Neural cell (in vitro differentiated cells): ENCODE measurements at regions not wholly inside any gene's neighbourhood (a gene's known extent, or its start where the extent isn't known, plus 50 kb on each side); places are given as distances from the start of the nearest gene placed in this dataset.

Source experiments
- H2AFZ ChIP-seq: fragments of 200-600, 300-800 bp; sonication (generic), shearing (Covaris generic); 2 replicates; pipeline ENCODE4 v1.6.0; 2014; ENCODE audit warnings: low read depth, mild to moderate bottlenecking, antibody characterized with exemption, low read length, moderate library complexity
- H3F3A ChIP-seq: fragments of 200-600 bp; shearing (Covaris generic); 2 replicates; pipeline ENCODE4 v1.6.1; 2016; ENCODE audit warnings: mild to moderate bottlenecking, moderate library complexity, mixed read lengths, antibody characterized with exemption, low read length; ENCODE audit not compliant: insufficient read depth, poor library complexity, severe bottlenecking
- H3K27ac ChIP-seq: fragments of 200-600, 300-800 bp; sonication (generic), shearing (Covaris generic); 2 replicates; pipeline ENCODE4 v1.5.1; 2014; ENCODE audit warnings: mild to moderate bottlenecking, low read length, moderate library complexity
- H3K27me3 ChIP-seq: fragments of 300-800, 200-600 bp; sonication (generic), shearing (Covaris generic); 2 replicates; pipeline ENCODE4 v1.6.0; 2014; ENCODE audit warnings: mild to moderate bottlenecking, low read depth, low read length, moderate library complexity; ENCODE audit not compliant: insufficient read depth
- H3K36me3 ChIP-seq: fragments of 300-800, 200-600 bp; sonication (generic), shearing (Covaris generic); 2 replicates; pipeline ENCODE4 v1.5.1; 2014; ENCODE audit warnings: mild to moderate bottlenecking, antibody characterized with exemption, low read length, moderate library complexity; ENCODE audit not compliant: insufficient read depth
- H3K4me2 ChIP-seq: fragments of 300-800, 200-600 bp; sonication (generic), shearing (Covaris generic); 2 replicates; pipeline ENCODE4 v1.6.0; 2014; ENCODE audit warnings: mild to moderate bottlenecking, low read length
- H3K4me3 ChIP-seq: fragments of 300-800, 200-600 bp; sonication (generic), shearing (Covaris generic); 2 replicates; pipeline ENCODE4 v1.5.1; 2014; ENCODE audit warnings: mild to moderate bottlenecking, low read length, moderate library complexity
- H3K79me2 ChIP-seq: fragments of 200-600 bp; shearing (Covaris generic); replicated peaks from 2 replicates; pipeline ENCODE4 v1.6.0; 2014; ENCODE audit warnings: mild to moderate bottlenecking, low read length, moderate library complexity; ENCODE audit not compliant: insufficient read depth
- H3K9ac ChIP-seq: fragments of 300-800, 200-600 bp; sonication (generic), shearing (Covaris generic); 2 replicates; pipeline ENCODE4 v1.6.1; 2016; ENCODE audit warnings: mild to moderate bottlenecking, low read length, mixed read lengths
- H3K9me2 ChIP-seq: fragments of 200-600 bp; shearing (Covaris generic); 2 replicates; pipeline ENCODE4 v1.6.1; 2016; ENCODE audit warnings: mild to moderate bottlenecking, low read length, mixed read lengths; ENCODE audit not compliant: insufficient read depth
- H3K9me3 ChIP-seq: fragments of 200-600, 300-800 bp; sonication (generic), shearing (Covaris generic); 2 replicates; pipeline ENCODE4 v1.6.1; 2016; ENCODE audit warnings: mild to moderate bottlenecking, mixed run types, low read length, moderate library complexity, mixed read lengths
- H4K20me1 ChIP-seq: fragments of 200-600 bp; shearing (Covaris generic); 2 replicates; pipeline ENCODE4 v1.6.1; 2016; ENCODE audit warnings: mild to moderate bottlenecking, mixed run types; ENCODE audit not compliant: insufficient read depth
- CTCF ChIP-seq: fragments of 450-650 bp; IDR thresholded peaks from 2 replicates; pipeline ENCODE4 v1.5.1; 2014; ENCODE audit warnings: antibody characterized with exemption, mild to moderate bottlenecking, moderate library complexity; ENCODE audit not compliant: poor library complexity, severe bottlenecking
- EP300 ChIP-seq: fragments of 450-650 bp; conservative IDR thresholded peaks from 2 replicates; pipeline ENCODE4 v1.6.1; 2014; ENCODE audit warnings: antibody characterized with exemption, mild to moderate bottlenecking, moderate library complexity; ENCODE audit not compliant: poor library complexity, severe bottlenecking
- EZH2 ChIP-seq: fragments of 200-600, 300-800 bp; shearing (Covaris generic), sonication (generic); IDR thresholded peaks from 2 replicates; pipeline ENCODE4 v1.6.1; 2014; ENCODE audit warnings: antibody characterized with exemption, low read length, borderline replicate concordance, mild to moderate bottlenecking; ENCODE audit not compliant: insufficient read depth, poor library complexity, severe bottlenecking
- MXI1 ChIP-seq: fragments of 450-650 bp; conservative IDR thresholded peaks from 2 replicates; pipeline ENCODE4 v1.6.1; 2014; ENCODE audit warnings: antibody characterized with exemption, mild to moderate bottlenecking; ENCODE audit not compliant: poor library complexity, severe bottlenecking
- POLR2AphosphoS5 ChIP-seq: IDR thresholded peaks from 2 replicates; pipeline ENCODE4 v1.6.1; 2012
- RAD21 ChIP-seq: fragments of 450-650 bp; conservative IDR thresholded peaks from 2 replicates; pipeline ENCODE4 v1.6.1; 2014; ENCODE audit warnings: antibody characterized with exemption, mild to moderate bottlenecking, moderate library complexity
- REST ChIP-seq: IDR thresholded peaks from 2 replicates; pipeline ENCODE4 v1.6.1; 2012; ENCODE audit warnings: borderline replicate concordance
- SMC3 ChIP-seq: fragments of 450-650 bp; conservative IDR thresholded peaks from 2 replicates; pipeline ENCODE4 v1.6.1; 2014; ENCODE audit warnings: antibody characterized with exemption, mild to moderate bottlenecking, moderate library complexity; ENCODE audit not compliant: poor library complexity
- TAF1 ChIP-seq: IDR thresholded peaks from 2 replicates; pipeline ENCODE4 v1.6.1; 2012; ENCODE audit warnings: low read depth

- TF ChIP-seq TAF1 (no peak), EZH2 (no peak), POLR2AphosphoS5 (no peak), MXI1 (no peak), REST (no peak), EP300 (no peak), RAD21 (no peak), SMC3 (no peak), CTCF (no peak)
These were observed 121.4 kb upstream of the CD82 start for GRCh38 chr11:44443836-44444769.

GRCh38 chr11:44444770-44445321 lies 120.6 kb upstream of the CD82 start:
- H3K4me2 ChIP-seq: no peak overlapping the region
- H3K36me3 ChIP-seq: no peaks in the 10 kb centered on the region
- no peak overlapping the region for H3K9ac ChIP-seq
- no peaks in the 10 kb centered on the region for H3K79me2 ChIP-seq
- H3K27me3 ChIP-seq: no peaks in the 10 kb centered on the region
- no peak overlapping the region for H3K27ac ChIP-seq
- H3K9me3 ChIP-seq: no peaks in the 10 kb centered on the region
- H3F3A ChIP-seq: no peaks in the 10 kb centered on the region
- no peak overlapping the region for H3K4me3 ChIP-seq
- TF ChIP-seq REST: no peak
- no peak overlapping the region for H2AFZ ChIP-seq
- no peaks in the 10 kb centered on the region for H3K9me2 ChIP-seq
- H4K20me1 ChIP-seq: no peaks in the 10 kb centered on the region

More at GRCh38 chr11:44443836-44444769, 121.4 kb upstream of the CD82 start:
- no peak overlapping the region for H3K4me3 ChIP-seq
- H3K27me3 ChIP-seq: no peaks in the 10 kb centered on the region
- H3K27ac ChIP-seq: no peak overlapping the region
- no peaks in the 10 kb centered on the region for H3K79me2 ChIP-seq
- H3K9ac ChIP-seq: no peak overlapping the region
- no peak overlapping the region for H2AFZ ChIP-seq
- H3K9me3 ChIP-seq: no peaks in the 10 kb centered on the region
- H3K9me2 ChIP-seq: no peaks in the 10 kb centered on the region
- no peaks in the 10 kb centered on the region for H3F3A ChIP-seq
- no peak overlapping the region for H3K4me2 ChIP-seq
- no peaks in the 10 kb centered on the region for H3K36me3 ChIP-seq
- no peaks in the 10 kb centered on the region for H4K20me1 ChIP-seq
